ENCODE measurements at regions not wholly inside any gene's neighbourhood (a gene's known extent, or its start where the extent isn't known, plus 50 kb on each side); places are given as distances from the start of the nearest gene placed in this dataset.
A peak's percentile ranks its signal among the peaks of the same experiment; 100 is the strongest.
"Not testable (repeated sequence)": the region's sequence is repeated elsewhere in the genome, so short reads cannot be mapped to it uniquely, and the experiment has no call there.

DNA sequence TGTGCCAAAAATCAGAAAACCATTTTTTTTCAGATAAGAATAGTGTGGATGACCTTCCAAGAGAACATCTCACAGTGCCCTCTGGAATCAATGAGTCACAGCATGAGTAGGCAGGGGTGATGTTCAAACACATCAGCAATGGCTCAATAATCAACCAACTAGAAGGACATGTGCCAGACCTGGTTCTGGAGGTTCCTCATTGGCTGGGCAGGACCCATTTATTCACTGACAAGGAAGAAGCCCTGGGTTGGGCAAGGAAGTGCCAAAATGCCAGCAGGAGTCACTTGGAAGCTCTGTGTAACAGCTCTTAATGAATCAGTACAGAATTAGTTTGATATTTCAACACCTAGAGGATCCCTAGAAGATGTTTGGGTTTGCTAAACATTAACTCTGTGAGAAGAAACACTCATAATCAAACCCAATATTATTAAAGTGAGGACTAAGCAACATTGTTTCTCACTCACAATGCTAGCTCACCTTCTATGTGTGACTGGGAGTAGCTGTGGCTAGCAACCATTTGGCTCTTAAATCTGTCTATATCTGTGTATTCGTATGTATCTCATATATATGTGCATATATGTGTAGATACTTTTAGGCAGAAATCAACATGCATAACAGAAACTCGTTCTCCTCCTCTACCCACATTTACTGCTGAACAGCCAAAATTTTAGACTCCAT, 72.3 kb upstream of the APBB1IP start:
- Histone ChIP-seq H3K4me1 (ENCODE audit: low read length) (no peaks in the 10 kb centered on the region), H4K20me1 (ENCODE audit: insufficient read depth, low read length) (no peaks in the 10 kb centered on the region), H3K36me3 (replicated peaks; ENCODE audit: insufficient read depth, low read length) (no peaks in the 10 kb centered on the region), H3K4me2 (ENCODE audit: low read depth, low read length) (no peak overlapping the region), H3K79me2 (ENCODE audit: low read length) (no peaks in the 10 kb centered on the region), H3F3A (ENCODE audit: insufficient read depth, low read length) (peaks cover 3% of the 10 kb centered on the region), H2AFZ (ENCODE audit: low read length) (no peak overlapping the region), H3K4me3 (ENCODE audit: low read length) (no peak overlapping the region), H3K9me2 (replicated peaks; ENCODE audit: insufficient read depth, low read length) (no peaks in the 10 kb centered on the region), H3K27me3 (replicated peaks; ENCODE audit: insufficient read depth, low read length) (no peaks in the 10 kb centered on the region), H3K9ac (ENCODE audit: low read length) (no peak overlapping the region), H3K27ac (ENCODE audit: low read length) (no peak overlapping the region), H3K9me3 (replicated peaks; ENCODE audit: insufficient read depth, low read length) (no peaks in the 10 kb centered on the region)
- no peak for TF ChIP-seq EZH2 (optimal IDR thresholded peaks at IDR 0.05; ENCODE audit: low read depth, low read length)
- no peak for TF ChIP-seq CTCF (IDR thresholded peaks at IDR 0.05; ENCODE audit: low read length)
- TF ChIP-seq EZH2phosphoT487 (IDR thresholded peaks at IDR 0.05; ENCODE audit: low read length): no peak
- DNase-seq: no peak

GRCh38 chr10:26367035-26367434, 71.1 kb upstream of the APBB1IP start:
- not testable (repeated sequence) for H4K20me1 ChIP-seq (ENCODE audit: insufficient read depth, low read length); H3K9ac ChIP-seq (ENCODE audit: low read length); H3K27me3 ChIP-seq (replicated peaks; ENCODE audit: insufficient read depth, low read length); H3K4me2 ChIP-seq (ENCODE audit: low read depth, low read length); H3K9me3 ChIP-seq (replicated peaks; ENCODE audit: insufficient read depth, low read length); H3K27ac ChIP-seq (ENCODE audit: low read length); H3F3A ChIP-seq (ENCODE audit: insufficient read depth, low read length); DNase-seq; H3K79me2 ChIP-seq (ENCODE audit: low read length); H3K4me1 ChIP-seq (ENCODE audit: low read length); H3K36me3 ChIP-seq (replicated peaks; ENCODE audit: insufficient read depth, low read length); H2AFZ ChIP-seq (ENCODE audit: low read length); H3K4me3 ChIP-seq (ENCODE audit: low read length); H3K9me2 ChIP-seq (replicated peaks; ENCODE audit: insufficient read depth, low read length)

DNA sequence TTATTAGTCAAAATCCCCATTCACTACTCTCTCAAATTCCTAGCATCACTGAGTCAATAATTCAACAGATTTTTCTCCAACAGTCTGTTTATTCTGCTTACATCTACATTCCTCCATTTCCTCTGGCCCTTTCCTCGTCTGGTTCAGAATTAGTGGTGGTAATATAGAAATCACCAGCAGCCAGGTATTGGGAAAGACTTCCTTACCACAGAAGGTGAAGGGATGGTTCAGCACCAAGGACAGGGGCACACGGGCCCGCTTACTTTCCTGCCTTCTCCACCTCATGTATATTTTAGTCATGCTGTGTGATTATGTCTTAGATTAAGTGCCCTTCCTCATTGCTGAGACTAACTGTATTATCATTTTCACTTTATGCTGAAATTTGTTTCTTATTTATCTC, 70.4 kb upstream of the APBB1IP start:
- Histone ChIP-seq H3K9me2 (replicated peaks; ENCODE audit: insufficient read depth, low read length) (no peaks in the 10 kb centered on the region), H3K36me3 (replicated peaks; ENCODE audit: insufficient read depth, low read length) (no peaks in the 10 kb centered on the region), H3K79me2 (ENCODE audit: low read length) (no peaks in the 10 kb centered on the region), H3K27me3 (replicated peaks; ENCODE audit: insufficient read depth, low read length) (no peaks in the 10 kb centered on the region), H3K4me3 (ENCODE audit: low read length) (no peak overlapping the region), H3K9me3 (replicated peaks; ENCODE audit: insufficient read depth, low read length) (no peaks in the 10 kb centered on the region), H3K4me1 (ENCODE audit: low read length) (peaks cover 12% of the 10 kb centered on the region), H4K20me1 (ENCODE audit: insufficient read depth, low read length) (no peaks in the 10 kb centered on the region), H3F3A (ENCODE audit: insufficient read depth, low read length) (peaks cover 10% of the 10 kb centered on the region), H2AFZ (ENCODE audit: low read length) (no peak overlapping the region), H3K9ac (ENCODE audit: low read length) (no peak overlapping the region), H3K4me2 (ENCODE audit: low read depth, low read length) (no peak overlapping the region), H3K27ac (ENCODE audit: low read length) (no peak overlapping the region)
- TF ChIP-seq CTCF (IDR thresholded peaks at IDR 0.05; ENCODE audit: low read length) (no peak), EZH2phosphoT487 (IDR thresholded peaks at IDR 0.05; ENCODE audit: low read length) (no peak), EZH2 (optimal IDR thresholded peaks at IDR 0.05; ENCODE audit: low read depth, low read length) (no peak)
- DNase-seq: peak; percentile 44

GRCh38 chr10:26368463-26368862, 69.7 kb upstream of the APBB1IP start:
- Histone ChIP-seq H3K36me3 (replicated peaks; ENCODE audit: insufficient read depth, low read length) (no peaks in the 10 kb centered on the region), H3K9me3 (replicated peaks; ENCODE audit: insufficient read depth, low read length) (no peaks in the 10 kb centered on the region), H3F3A (ENCODE audit: insufficient read depth, low read length) (peaks cover 16% of the 10 kb centered on the region), H3K4me1 (ENCODE audit: low read length) (peaks cover 16% of the 10 kb centered on the region), H3K9me2 (replicated peaks; ENCODE audit: insufficient read depth, low read length) (no peaks in the 10 kb centered on the region), H3K9ac (ENCODE audit: low read length) (no peak overlapping the region), H2AFZ (ENCODE audit: low read length) (no peak overlapping the region), H3K27ac (ENCODE audit: low read length) (no peak overlapping the region), H3K4me2 (ENCODE audit: low read depth, low read length) (no peak overlapping the region), H4K20me1 (ENCODE audit: insufficient read depth, low read length) (no peaks in the 10 kb centered on the region), H3K79me2 (ENCODE audit: low read length) (no peaks in the 10 kb centered on the region), H3K27me3 (replicated peaks; ENCODE audit: insufficient read depth, low read length) (no peaks in the 10 kb centered on the region), H3K4me3 (ENCODE audit: low read length) (no peak overlapping the region)
- peak; percentile 21 for DNase-seq
- TF ChIP-seq EZH2phosphoT487 (IDR thresholded peaks at IDR 0.05; ENCODE audit: low read length) (no peak), EZH2 (optimal IDR thresholded peaks at IDR 0.05; ENCODE audit: low read depth, low read length) (no peak), CTCF (IDR thresholded peaks at IDR 0.05; ENCODE audit: low read length) (no peak)

All from MM.1S (cell line).